Mesenchymal stem cell (in vitro differentiated cells and primary cell): ENCODE measurements at regions not wholly inside any gene's neighbourhood (a gene's known extent, or its start where the extent isn't known, plus 50 kb on each side); places are given as distances from the start of the nearest gene placed in this dataset.
A peak's percentile ranks its signal among the peaks of the same experiment; 100 is the strongest.

Source experiments
- DNase-seq: peaks from one replicate; pipeline ENCODE4 v3.0.0-alpha.2; 2013
- H2AFZ ChIP-seq: one replicate; pipeline ENCODE4 v1.6.1; 2013; ENCODE audit warnings: low read depth, mild to moderate bottlenecking, control low read depth, inconsistent platforms, low read length, moderate library complexity
- H2AK5ac ChIP-seq: 2 replicates; pipeline ENCODE4 v1.6.1; 2013; ENCODE audit warnings: low read length, moderate library complexity, mild to moderate bottlenecking, inconsistent platforms; ENCODE audit not compliant: severe bottlenecking
- H2BK120ac ChIP-seq: one replicate; pipeline ENCODE4 v1.6.1; 2013; ENCODE audit warnings: low read depth, mild to moderate bottlenecking, inconsistent platforms, low read length, moderate library complexity
- H2BK12ac ChIP-seq, 2 experiments: one replicate each; pipeline ENCODE4 v1.6.1; 2013; ENCODE audit warnings: inconsistent platforms in 2 of 2, low read length in 2 of 2, mild to moderate bottlenecking in 2 of 2, moderate library complexity in 2 of 2, control low read depth in 1 of 2
- H2BK15ac ChIP-seq: one replicate; pipeline ENCODE4 v1.6.1; 2013; ENCODE audit warnings: mild to moderate bottlenecking, low read depth, inconsistent platforms; ENCODE audit not compliant: poor library complexity, severe bottlenecking
- H2BK5ac ChIP-seq: 2 replicates; pipeline ENCODE4 v1.6.1; 2013; ENCODE audit warnings: low read depth, mild to moderate bottlenecking, low read length, control low read depth, inconsistent platforms; ENCODE audit not compliant: poor library complexity, severe bottlenecking
- H3K14ac ChIP-seq, 2 experiments: one replicate each; pipeline ENCODE4 v1.6.1; 2013; ENCODE audit warnings: inconsistent platforms in 2 of 2, low read length in 2 of 2, control low read depth in 1 of 2, mild to moderate bottlenecking in 1 of 2, moderate library complexity in 1 of 2
- H3K18ac ChIP-seq, 2 experiments: one replicate each; pipeline ENCODE4 v1.6.1; 2013; ENCODE audit warnings: inconsistent platforms in 2 of 2, low read length in 2 of 2, control low read depth in 1 of 2, low read depth in 1 of 2, mild to moderate bottlenecking in 1 of 2
- H3K23ac ChIP-seq, 2 experiments: one replicate each; pipeline ENCODE4 v1.6.1; 2013; ENCODE audit warnings: inconsistent platforms in 2 of 2, low read length in 2 of 2, mild to moderate bottlenecking in 2 of 2, moderate library complexity in 2 of 2, control low read depth in 1 of 2
- H3K27ac ChIP-seq: 2 replicates; pipeline ENCODE4 v1.5.1; 2013; ENCODE audit warnings: mild to moderate bottlenecking, moderate library complexity, low read length, control low read depth, inconsistent platforms; ENCODE audit not compliant: poor library complexity, severe bottlenecking
- H3K27me3 ChIP-seq, 2 experiments: 2 replicates each; pipeline versions ENCODE4 v1.6.1 to v1.7.0; 2013; ENCODE audit warnings: low read length in 2 of 2, mild to moderate bottlenecking in 2 of 2, moderate library complexity in 2 of 2, control low read depth in 1 of 2, inconsistent platforms in 1 of 2; ENCODE audit not compliant: control insufficient read depth in 1 of 2, insufficient read depth in 1 of 2
- H3K36me3 ChIP-seq, 2 experiments: 2 replicates each; pipeline versions ENCODE4 v1.6.1 to v1.7.0; 2013; ENCODE audit warnings: low read length in 2 of 2, control low read depth in 1 of 2, inconsistent platforms in 1 of 2, low read depth in 1 of 2, mild to moderate bottlenecking in 1 of 2; ENCODE audit not compliant: insufficient read depth in 2 of 2, control insufficient read depth in 1 of 2
- H3K4ac ChIP-seq, 2 experiments: one replicate each; pipeline ENCODE4 v1.6.1; 2013; ENCODE audit warnings: inconsistent platforms in 2 of 2, low read length in 2 of 2, mild to moderate bottlenecking in 2 of 2, moderate library complexity in 2 of 2, control low read depth in 1 of 2, low read depth in 1 of 2
- H3K4me1 ChIP-seq: 2 replicates; pipeline ENCODE4 v1.6.1; 2013; ENCODE audit warnings: low read depth, low read length, control low read depth; ENCODE audit not compliant: control insufficient read depth, insufficient read depth
- H3K4me2 ChIP-seq: 2 replicates; pipeline ENCODE4 v1.6.1; 2013; ENCODE audit warnings: low read length, mild to moderate bottlenecking, inconsistent platforms; ENCODE audit not compliant: poor library complexity, severe bottlenecking
- H3K4me3 ChIP-seq, 2 experiments: 2 replicates each; pipeline versions ENCODE4 v1.5.1 to v1.7.0; 2013; ENCODE audit warnings: low read length in 2 of 2, mild to moderate bottlenecking in 2 of 2, control low read depth in 1 of 2, low read depth in 1 of 2; ENCODE audit not compliant: insufficient read depth in 1 of 2
- H3K79me1 ChIP-seq: replicated peaks from 2 replicates; pipeline ENCODE4 v1.6.1; 2013; ENCODE audit warnings: mild to moderate bottlenecking, control low read depth, low read length, inconsistent platforms; ENCODE audit not compliant: poor library complexity, severe bottlenecking
- H3K9ac ChIP-seq: 2 replicates; pipeline ENCODE4 v1.7.0; 2013; ENCODE audit warnings: mild to moderate bottlenecking, low read length, moderate library complexity
- H3K9me3 ChIP-seq: 2 replicates; pipeline ENCODE4 v1.7.0; 2013; ENCODE audit warnings: mild to moderate bottlenecking, low read length; ENCODE audit not compliant: control insufficient read depth
- H4K8ac ChIP-seq: one replicate; pipeline ENCODE4 v1.6.1; 2013; ENCODE audit warnings: inconsistent platforms, mild to moderate bottlenecking, low read length, moderate library complexity
- H4K91ac ChIP-seq: one replicate; pipeline ENCODE4 v1.6.1; 2013; ENCODE audit warnings: mild to moderate bottlenecking, low read length, inconsistent platforms
- WGBS: methylation state at CpG from one replicate; pipeline ENCODE4 v1.1.7; 2013; ENCODE audit warnings: mixed read lengths; 5-methylcytosine and 5-hydroxymethylcytosine counted together

- Histone ChIP-seq H3K9me3 (peaks cover 6% of the 10 kb centered on the region), H2AK5ac (no peak overlapping the region), H3K9ac (no peak overlapping the region), H2BK15ac (no peak overlapping the region), H3K27me3 (no peaks in the 10 kb centered on the region), H4K91ac (no peak overlapping the region), H2BK12ac (no peak overlapping the region), H2AFZ (no peak overlapping the region), H2BK120ac (no peak overlapping the region), H4K8ac (no peak overlapping the region), H2BK5ac (no peak overlapping the region), H3K4me2 (no peak overlapping the region), H3K4ac (no peak overlapping the region), H3K27ac (no peak overlapping the region), H3K4me1 (no peaks in the 10 kb centered on the region), H3K36me3 (no peaks in the 10 kb centered on the region), H3K18ac (no peak overlapping the region), H3K79me1 (no peaks in the 10 kb centered on the region), H3K23ac (no peak overlapping the region), H3K14ac (no peak overlapping the region), H3K4me3 (no peak overlapping the region)
- no peak for DNase-seq
- no CpG with 5 or more reads among the region's 2 CpGs for WGBS
Measured at GRCh38 chr2:64757126-64757525, 103.4 kb upstream of the SERTAD2 start.

GRCh38 chr2:64760128-64760527, 106.4 kb upstream of the SERTAD2 start:
- no peak overlapping the region for H3K4ac ChIP-seq
- no peak overlapping the region for H3K18ac ChIP-seq
- WGBS, result 100% methylated on average over 5 of the region's 5 CpGs
- H3K4me1 ChIP-seq, result no peaks in the 10 kb centered on the region
- H2BK12ac ChIP-seq, result no peak overlapping the region
- H3K79me1 ChIP-seq, result no peaks in the 10 kb centered on the region
- DNase-seq, result no peak
- H4K8ac ChIP-seq, result no peak overlapping the region
- no peak overlapping the region for H2AFZ ChIP-seq
- no peak overlapping the region for H3K27ac ChIP-seq
- H3K4me3 ChIP-seq, result no peak overlapping the region
- H3K9ac ChIP-seq, result no peak overlapping the region
- H2BK120ac ChIP-seq, result no peak overlapping the region
- H2BK5ac ChIP-seq, result no peak overlapping the region
- no peaks in the 10 kb centered on the region for H3K36me3 ChIP-seq
- no peak overlapping the region for H3K23ac ChIP-seq
- peaks cover 6% of the 10 kb centered on the region for H3K9me3 ChIP-seq
- H3K14ac ChIP-seq, result no peak overlapping the region
- H2BK15ac ChIP-seq, result no peak overlapping the region
- H4K91ac ChIP-seq, result no peak overlapping the region
- H3K27me3 ChIP-seq, result no peaks in the 10 kb centered on the region
- no peak overlapping the region for H2AK5ac ChIP-seq
- H3K4me2 ChIP-seq, result no peak overlapping the region

- H2BK5ac ChIP-seq, result no peak overlapping the region
- H4K8ac ChIP-seq, result no peak overlapping the region
- no peak overlapping the region for H3K9ac ChIP-seq
- H3K23ac ChIP-seq, result no peak overlapping the region
- H4K91ac ChIP-seq, result no peak overlapping the region
- H3K36me3 ChIP-seq, result no peaks in the 10 kb centered on the region
- no peak overlapping the region for H3K4me2 ChIP-seq
- no peak overlapping the region for H3K27ac ChIP-seq
- H3K27me3 ChIP-seq, result no peaks in the 10 kb centered on the region
- H3K4me1 ChIP-seq, result no peaks in the 10 kb centered on the region
- no peaks in the 10 kb centered on the region for H3K9me3 ChIP-seq
- H3K18ac ChIP-seq, result no peak overlapping the region
- no peaks in the 10 kb centered on the region for H3K79me1 ChIP-seq
- no peak overlapping the region for H2AK5ac ChIP-seq
- no peak overlapping the region for H3K4me3 ChIP-seq
- H3K14ac ChIP-seq, result no peak overlapping the region
- H2BK12ac ChIP-seq, result no peak overlapping the region
- H3K4ac ChIP-seq, result peak overlapping the region in 1 of 2 experiments; percentile 15
- H2BK15ac ChIP-seq, result no peak overlapping the region
- H2BK120ac ChIP-seq, result no peak overlapping the region
- H2AFZ ChIP-seq, result no peak overlapping the region
- WGBS, result 99% methylated on average over 3 of the region's 4 CpGs
- no peak for DNase-seq
Measured at GRCh38 chr2:64762301-64762997, 108.7 kb upstream of the SERTAD2 start.

- Histone ChIP-seq H2AK5ac (no peak overlapping the region), H2AFZ (no peak overlapping the region), H3K4me2 (no peak overlapping the region), H4K8ac (no peak overlapping the region), H2BK12ac (no peak overlapping the region), H3K18ac (no peak overlapping the region), H3K23ac (no peak overlapping the region), H2BK15ac (no peak overlapping the region), H3K4me1 (no peaks in the 10 kb centered on the region), H4K91ac (no peak overlapping the region), H3K9me3 (no peaks in the 10 kb centered on the region), H3K27me3 (no peaks in the 10 kb centered on the region), H3K9ac (no peak overlapping the region), H3K27ac (no peak overlapping the region), H3K14ac (no peak overlapping the region), H3K79me1 (no peaks in the 10 kb centered on the region), H3K4ac (no peak overlapping the region), H2BK120ac (no peak overlapping the region), H3K4me3 (no peak overlapping the region), H2BK5ac (no peak overlapping the region), H3K36me3 (no peaks in the 10 kb centered on the region)
- 77% methylated on average over 1 of the region's 1 CpG for WGBS
- no peak for DNase-seq
Measured at GRCh38 chr2:64763126-64763525, 109.4 kb upstream of the SERTAD2 start.
